Keratinocyte (primary cell): ENCODE measurements at regions not wholly inside any gene's neighbourhood (a gene's known extent, or its start where the extent isn't known, plus 50 kb on each side); places are given as distances from the start of the nearest gene placed in this dataset.
A peak's percentile ranks its signal among the peaks of the same experiment; 100 is the strongest.

Experiments used
- DNase-seq: peaks from one replicate; pipeline ENCODE4 v3.0.0-alpha.2; 2011; ENCODE audit warnings: low read depth, missing footprints, low spot score
- FAIRE-seq: peaks from 2 replicates; lab custom pipeline; 2011; peaks lifted over from hg19 to GRCh38; lab: Jason Lieb, UNC
- H2AFZ ChIP-seq: 2 replicates; pipeline ENCODE4 v1.6.0; 2012; ENCODE audit warnings: low read length, control low read depth, inconsistent platforms; ENCODE audit not compliant: control insufficient read depth
- H3K27ac ChIP-seq: 2 replicates; pipeline ENCODE4 v1.5.1; 2011; ENCODE audit warnings: low read length; ENCODE audit not compliant: control insufficient read depth, insufficient read depth
- H3K27me3 ChIP-seq: 3 replicates; pipeline ENCODE4 v1.6.0; 2011; ENCODE audit warnings: low read length; ENCODE audit not compliant: control insufficient read depth, insufficient read depth; ENCODE audit errors: extremely low read depth
- H3K36me3 ChIP-seq, 2 experiments: 2 replicates in 1 of 2; 3 replicates in 1 of 2; pipeline ENCODE4 v1.5.1; 2011; ENCODE audit warnings: low read length in 2 of 2, mild to moderate bottlenecking in 1 of 2; ENCODE audit not compliant: control insufficient read depth in 2 of 2, insufficient read depth in 2 of 2; ENCODE audit errors: extremely low read depth in 1 of 2
- H3K4me1 ChIP-seq: 3 replicates; pipeline ENCODE4 v1.5.1; 2011; ENCODE audit warnings: low read length; ENCODE audit not compliant: control insufficient read depth, insufficient read depth; ENCODE audit errors: extremely low read depth
- H3K4me2 ChIP-seq: 3 replicates; pipeline ENCODE4 v1.6.0; 2011; ENCODE audit warnings: low read depth, low read length; ENCODE audit not compliant: control insufficient read depth, insufficient read depth; ENCODE audit errors: extremely low read depth
- H3K4me3 ChIP-seq, 3 experiments: fragments of 200-600 bp in 1 of 3; sonication (generic) in 1 of 3; 2 replicates in 2 of 3; 3 replicates in 1 of 3; pipeline ENCODE4 v1.5.1; 2011 to 2016; ENCODE audit warnings: low read length in 3 of 3, mild to moderate bottlenecking in 3 of 3, control low read depth in 2 of 3, inconsistent platforms in 1 of 3, low read depth in 1 of 3, mixed read lengths in 1 of 3, mixed run types in 1 of 3, moderate library complexity in 1 of 3; ENCODE audit not compliant: control insufficient read depth in 2 of 3, insufficient read depth in 2 of 3; ENCODE audit errors: extremely low read depth in 1 of 3
- H3K79me2 ChIP-seq: 2 replicates; pipeline ENCODE4 v1.6.0; 2012; ENCODE audit warnings: low read length; ENCODE audit not compliant: control insufficient read depth, insufficient read depth
- H3K9ac ChIP-seq: 3 replicates; pipeline ENCODE4 v1.6.0; 2011; ENCODE audit warnings: low read length; ENCODE audit not compliant: control insufficient read depth, insufficient read depth; ENCODE audit errors: extremely low read depth
- H3K9me1 ChIP-seq: 3 replicates; pipeline ENCODE4 v1.6.0; 2011; ENCODE audit warnings: low read length; ENCODE audit not compliant: control insufficient read depth, insufficient read depth; ENCODE audit errors: extremely low read depth
- H3K9me3 ChIP-seq: 2 replicates; pipeline ENCODE4 v1.5.1; 2012; ENCODE audit warnings: low read depth, low read length; ENCODE audit not compliant: control insufficient read depth
- H4K20me1 ChIP-seq: 3 replicates; pipeline ENCODE4 v1.6.0; 2011; ENCODE audit warnings: low read length; ENCODE audit not compliant: control insufficient read depth, insufficient read depth; ENCODE audit errors: extremely low read depth
- CTCF ChIP-seq, 3 experiments: IDR thresholded peaks in 1 of 3; conservative IDR thresholded peaks in 1 of 3; optimal IDR thresholded peaks in 1 of 3; 2 replicates in 2 of 3; 3 replicates in 1 of 3; pipeline versions ENCODE3 to v1.5.1; 2011; ENCODE audit warnings: low read length in 3 of 3, mild to moderate bottlenecking in 3 of 3, moderate library complexity in 2 of 3, control low read depth in 1 of 3, inconsistent platforms in 1 of 3; ENCODE audit not compliant: insufficient read depth in 2 of 3; ENCODE audit errors: extremely low read depth in 1 of 3
- EZH2 ChIP-seq: IDR thresholded peaks from one replicate; pipeline ENCODE4 v1.6.1; 2012; ENCODE audit warnings: inconsistent platforms, mild to moderate bottlenecking, low read length, moderate library complexity
- dilution Hi-C: fragments of 300-500 bp; cut with MboI; formaldehyde crosslinking; loops from one replicate; pipeline ENCODE4 v1.7.0; 2020; ENCODE audit warnings: low sequenced_read_pairs; ENCODE audit not compliant: extremely low pct_ligation_motif_present

- Histone ChIP-seq H3K4me1 (peaks cover 9% of the 10 kb centered on the region), H3K9ac (no peak overlapping the region), H2AFZ (no peak overlapping the region), H3K27me3 (no peaks in the 10 kb centered on the region), H3K27ac (no peak overlapping the region), H3K4me2 (no peak overlapping the region), H3K36me3 (no peaks in the 10 kb centered on the region), H3K4me3 (no peak overlapping the region), H3K9me1 (no peaks in the 10 kb centered on the region), H3K79me2 (no peaks in the 10 kb centered on the region), H4K20me1 (no peaks in the 10 kb centered on the region), H3K9me3 (no peaks in the 10 kb centered on the region)
- FAIRE-seq (no peak), DNase-seq (no peak)
- TF ChIP-seq CTCF (optimal IDR thresholded peaks at IDR 0.05 in 1 of 3, IDR thresholded peaks at IDR 0.05 in 1 of 3, conservative IDR thresholded peaks at IDR 0.05 in 1 of 3; ENCODE audit: extremely low read depth in 1 of 3, insufficient read depth in 2 of 3, low read length in 3 of 3) (no peak), EZH2 (no peak)
- dilution Hi-C loops = no loop called here
Observed at GRCh38 chr10:15436696-15437095, 65.6 kb upstream of the FAM171A1 start.

- Histone ChIP-seq H3K9me1 (no peaks in the 10 kb centered on the region), H3K9ac (peak overlapping the region; percentile 9), H3K4me1 (no peaks in the 10 kb centered on the region), H3K79me2 (no peaks in the 10 kb centered on the region), H3K27me3 (no peaks in the 10 kb centered on the region), H3K27ac (no peak overlapping the region), H4K20me1 (no peaks in the 10 kb centered on the region), H3K4me3 (peak overlapping the region; percentile 12 to 61 (median 38)), H3K36me3 (no peaks in the 10 kb centered on the region), H3K9me3 (no peaks in the 10 kb centered on the region), H3K4me2 (peak overlapping the region; percentile 70), H2AFZ (peak overlapping the region; percentile 92)
- DNase-seq (no peak), FAIRE-seq (no peak)
- dilution Hi-C loops = no loop called here
- TF ChIP-seq CTCF (optimal IDR thresholded peaks at IDR 0.05 in 1 of 3, IDR thresholded peaks at IDR 0.05 in 1 of 3, conservative IDR thresholded peaks at IDR 0.05 in 1 of 3; ENCODE audit: extremely low read depth in 1 of 3, insufficient read depth in 2 of 3, low read length in 3 of 3) = peak; percentile 46 to 58 (median 58)
- no peak for TF ChIP-seq EZH2
Observed at GRCh38 chr10:15433850-15434537, 62.9 kb upstream of the FAM171A1 start.
